ENCODE measurements at regions not wholly inside any gene's neighbourhood (a gene's known extent, or its start where the extent isn't known, plus 50 kb on each side); places are given as distances from the start of the nearest gene placed in this dataset.

DNA sequence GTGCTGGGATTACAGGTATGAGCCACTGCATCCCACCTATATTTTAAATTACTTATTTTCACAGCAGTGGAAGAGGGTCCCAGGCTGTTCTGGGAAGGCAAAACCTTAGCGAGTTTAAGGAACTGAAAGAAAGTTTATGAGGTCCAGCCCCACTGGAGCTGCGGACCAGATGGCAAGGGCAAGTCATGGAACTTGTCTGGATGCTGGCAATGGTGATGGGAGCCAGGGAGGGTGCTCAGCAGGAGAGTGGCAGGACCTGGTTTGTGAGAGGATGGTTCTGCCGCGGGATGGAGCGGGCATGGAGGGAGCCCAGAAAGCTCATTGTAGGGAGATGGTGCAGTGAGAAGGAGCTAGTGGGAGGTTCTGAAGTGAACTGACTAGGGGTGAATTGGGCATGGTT lies 50.6 kb upstream of the SLC45A1 start:
- FAIRE-seq (no peak), DNase-seq (ENCODE audit: extremely low spot score, insufficient read length, low read depth) (no peak)

DNA sequence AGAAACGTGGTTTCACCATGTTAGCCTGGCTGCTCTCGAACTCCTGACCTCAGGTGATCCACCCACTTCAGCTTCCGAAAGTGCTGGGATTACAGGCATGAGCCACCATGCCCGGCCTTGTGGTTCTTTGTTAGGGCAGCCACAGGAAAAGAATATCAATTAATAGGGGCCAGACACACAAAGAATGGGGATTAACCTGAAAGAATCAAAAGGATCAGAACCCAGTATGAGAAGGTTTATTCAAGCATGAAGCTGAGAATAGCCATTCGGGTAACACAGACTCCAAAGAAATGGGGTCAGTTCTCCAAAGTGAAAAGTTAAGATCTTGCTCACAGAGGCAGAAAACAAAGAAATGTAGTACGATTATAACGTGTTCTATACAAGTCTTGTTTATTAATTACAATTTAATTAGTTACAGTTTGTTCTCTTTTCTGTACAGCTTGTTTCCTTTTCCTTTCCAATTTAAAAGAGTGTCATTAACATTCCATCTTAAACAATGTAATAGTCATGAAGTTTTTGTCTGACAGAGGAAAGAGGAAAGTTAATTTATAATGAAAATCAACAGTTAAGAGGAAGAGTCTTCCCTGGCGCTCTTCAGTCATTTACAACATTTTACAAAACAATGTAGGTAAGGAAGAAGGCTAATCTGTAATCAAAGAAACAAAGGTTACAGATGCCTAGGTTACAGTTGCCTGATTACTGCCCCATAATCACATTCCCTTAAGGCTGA lies 51.3 kb upstream of the SLC45A1 start:
- no peak for DNase-seq (ENCODE audit: extremely low spot score, insufficient read length, low read depth)
- FAIRE-seq = peak; percentile 47

- no peak for DNase-seq (ENCODE audit: extremely low spot score, insufficient read length, low read depth)
- no peak for FAIRE-seq
Measured at GRCh38 chr1:8263791-8264190, 54.1 kb upstream of the SLC45A1 start.

- DNase-seq (ENCODE audit: extremely low spot score, insufficient read length, low read depth) (no peak), FAIRE-seq (no peak)
Measured at GRCh38 chr1:8261398-8261762, 56.5 kb upstream of the SLC45A1 start.

GRCh38 chr1:8259498-8260290 lies 58.2 kb upstream of the SLC45A1 start:
- DNase-seq (ENCODE audit: extremely low spot score, insufficient read length, low read depth) = no peak
- FAIRE-seq = no peak

GRCh38 chr1:8257621-8258020 lies 60.3 kb upstream of the SLC45A1 start:
- no peak for FAIRE-seq
- DNase-seq (ENCODE audit: extremely low spot score, insufficient read length, low read depth) = no peak

GRCh38 chr1:8256321-8256720 lies 61.6 kb upstream of the SLC45A1 start:
- DNase-seq (ENCODE audit: extremely low spot score, insufficient read length, low read depth) (no peak), FAIRE-seq (no peak)

GRCh38 chr1:8255712-8256111 lies 62.2 kb upstream of the SLC45A1 start:
- FAIRE-seq (no peak), DNase-seq (ENCODE audit: extremely low spot score, insufficient read length, low read depth) (no peak)

DNA sequence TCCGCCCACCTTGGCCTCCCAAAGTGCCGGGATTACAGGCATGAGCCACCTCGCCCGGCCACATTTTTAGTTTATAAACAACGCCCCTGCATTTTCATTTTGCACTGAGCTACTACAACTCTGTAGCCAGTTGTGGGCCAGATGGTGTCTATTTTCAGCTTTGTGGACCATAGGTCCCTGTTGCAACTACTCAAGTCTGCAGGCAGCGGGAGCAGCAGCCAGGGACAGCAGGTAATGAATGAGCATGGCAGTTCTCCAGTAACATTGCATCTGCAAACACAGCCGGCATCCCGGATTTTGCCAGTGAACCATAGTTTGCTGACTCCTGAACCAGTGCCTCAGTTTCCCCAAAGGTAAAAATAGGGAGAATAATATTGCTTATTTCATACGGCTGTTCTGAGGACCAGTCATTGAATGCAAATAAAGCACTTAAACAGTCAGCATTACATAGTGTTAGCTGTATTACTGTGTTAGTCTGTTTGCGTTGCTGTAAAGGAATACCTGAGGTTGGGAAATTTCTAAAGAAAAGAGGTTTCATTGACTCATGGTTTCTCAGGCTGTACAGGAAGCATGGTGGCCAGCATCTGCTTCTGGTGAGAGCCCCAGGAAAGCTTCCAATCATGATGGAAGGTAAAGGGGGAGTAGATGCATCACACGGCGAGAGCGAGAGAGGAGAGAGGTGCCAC lies 65.5 kb upstream of the SLC45A1 start:
- no peak for FAIRE-seq

DNA sequence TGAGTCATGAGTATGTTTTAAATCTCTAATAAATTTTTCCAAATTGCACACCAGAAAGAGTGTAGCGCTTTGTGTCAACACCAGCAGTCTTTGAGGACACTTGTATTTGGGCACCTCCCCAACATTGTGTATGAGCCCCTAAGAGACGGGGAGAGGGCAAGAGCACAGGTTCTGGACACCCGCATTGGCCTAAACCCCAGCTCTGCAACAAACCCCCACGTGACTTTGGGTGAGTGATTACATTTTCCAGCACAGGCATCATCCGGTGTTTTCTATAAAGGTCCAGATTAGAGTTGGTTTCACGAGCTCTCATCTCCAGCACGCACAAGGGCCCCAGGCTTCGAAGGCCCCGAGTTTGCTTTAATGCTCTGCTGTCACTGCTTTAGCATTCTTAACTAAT lies 66.3 kb upstream of the SLC45A1 start:
- FAIRE-seq = no peak
- no peak for DNase-seq (ENCODE audit: extremely low spot score, insufficient read length, low read depth)

More for the DNA sequence above, 65.5 kb upstream of the SLC45A1 start:
- DNase-seq (ENCODE audit: extremely low spot score, insufficient read length, low read depth) = no peak

- no peak for FAIRE-seq
Measured at GRCh38 chr1:8249838-8250237, 68.1 kb upstream of the SLC45A1 start.

DNA sequence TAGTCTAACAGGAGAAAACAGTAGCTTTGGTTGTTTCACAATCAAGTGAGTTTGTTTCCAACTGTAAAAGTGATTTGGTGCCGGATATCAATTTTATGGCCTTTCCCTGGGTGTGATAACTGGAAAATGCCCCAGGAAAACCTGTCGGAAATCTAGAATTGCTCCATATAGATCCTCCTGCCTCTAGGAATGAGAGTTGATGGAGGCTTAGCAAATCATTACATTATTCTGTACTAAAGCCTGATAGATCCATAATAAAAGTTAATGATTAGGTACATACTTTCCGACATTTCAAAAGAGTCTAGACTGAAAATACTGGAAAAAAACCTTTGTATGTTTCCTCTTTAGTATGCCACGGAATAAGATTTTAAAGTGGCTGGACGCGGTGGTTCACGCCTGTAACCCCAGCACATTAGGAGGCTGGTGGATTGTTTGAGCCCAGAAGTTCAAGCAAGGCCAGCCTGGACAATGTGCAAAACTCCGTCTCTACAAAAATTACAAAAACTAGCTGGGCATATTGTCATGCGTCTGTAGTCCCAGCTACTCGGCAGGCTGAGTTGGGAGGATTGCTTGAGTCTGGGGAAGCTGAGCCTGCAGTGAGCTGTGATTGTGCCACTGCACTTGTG lies 70.0 kb upstream of the SLC45A1 start:
- FAIRE-seq (no peak), DNase-seq (ENCODE audit: extremely low spot score, insufficient read length, low read depth) (no peak)

More at GRCh38 chr1:8249838-8250237, 68.1 kb upstream of the SLC45A1 start:
- DNase-seq (ENCODE audit: extremely low spot score, insufficient read length, low read depth) = no peak

GRCh38 chr1:8244304-8244703 lies 73.6 kb upstream of the SLC45A1 start:
- FAIRE-seq = no peak
- no peak for DNase-seq (ENCODE audit: extremely low spot score, insufficient read length, low read depth)

GRCh38 chr1:8242498-8242897 lies 75.4 kb upstream of the SLC45A1 start:
- DNase-seq (ENCODE audit: extremely low spot score, insufficient read length, low read depth) (no peak), FAIRE-seq (no peak)

GRCh38 chr1:8241417-8242014 lies 76.4 kb upstream of the SLC45A1 start:
- DNase-seq (ENCODE audit: extremely low spot score, insufficient read length, low read depth) = no peak
- no peak for FAIRE-seq

DNA sequence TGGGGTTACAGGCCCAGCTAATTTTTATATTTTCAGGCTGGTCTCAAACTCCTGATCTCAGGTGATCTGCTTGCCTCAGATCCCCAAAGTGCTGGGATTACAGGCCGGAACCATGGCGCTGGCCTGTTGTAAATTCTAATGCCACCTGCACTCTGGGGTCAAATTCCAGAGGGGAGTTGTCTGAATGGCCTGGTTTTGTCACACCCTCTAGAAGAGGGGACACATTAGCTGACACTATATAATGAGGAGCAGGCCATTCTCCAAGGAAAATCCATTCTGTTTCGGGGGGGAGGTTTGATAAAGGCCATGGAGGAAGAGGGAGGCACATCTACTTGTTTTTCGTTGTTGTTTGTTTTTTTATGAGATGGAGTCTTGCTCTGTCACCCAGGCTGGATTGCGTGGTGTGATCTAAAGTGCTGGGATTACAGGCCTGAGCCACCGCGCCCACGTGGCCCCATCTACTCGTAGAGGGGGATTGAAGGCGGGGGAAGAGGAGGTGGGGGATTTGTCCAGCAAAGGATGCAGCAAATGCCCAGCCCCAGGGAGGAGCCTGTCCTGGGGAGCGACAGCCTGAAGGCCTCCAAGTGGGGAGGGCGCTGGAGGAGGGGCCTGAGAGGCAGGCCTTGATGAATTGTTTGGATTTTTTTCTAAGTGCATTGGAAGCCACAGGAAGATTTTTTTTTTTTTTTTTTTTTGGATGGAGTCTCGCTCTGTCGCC lies 78.4 kb upstream of the SLC45A1 start:
- DNase-seq (ENCODE audit: extremely low spot score, insufficient read length, low read depth) = no peak
- no peak for FAIRE-seq

GRCh38 chr1:8239039-8239305 lies 78.9 kb upstream of the SLC45A1 start:
- no peak for DNase-seq (ENCODE audit: extremely low spot score, insufficient read length, low read depth)
- FAIRE-seq = no peak

DNA sequence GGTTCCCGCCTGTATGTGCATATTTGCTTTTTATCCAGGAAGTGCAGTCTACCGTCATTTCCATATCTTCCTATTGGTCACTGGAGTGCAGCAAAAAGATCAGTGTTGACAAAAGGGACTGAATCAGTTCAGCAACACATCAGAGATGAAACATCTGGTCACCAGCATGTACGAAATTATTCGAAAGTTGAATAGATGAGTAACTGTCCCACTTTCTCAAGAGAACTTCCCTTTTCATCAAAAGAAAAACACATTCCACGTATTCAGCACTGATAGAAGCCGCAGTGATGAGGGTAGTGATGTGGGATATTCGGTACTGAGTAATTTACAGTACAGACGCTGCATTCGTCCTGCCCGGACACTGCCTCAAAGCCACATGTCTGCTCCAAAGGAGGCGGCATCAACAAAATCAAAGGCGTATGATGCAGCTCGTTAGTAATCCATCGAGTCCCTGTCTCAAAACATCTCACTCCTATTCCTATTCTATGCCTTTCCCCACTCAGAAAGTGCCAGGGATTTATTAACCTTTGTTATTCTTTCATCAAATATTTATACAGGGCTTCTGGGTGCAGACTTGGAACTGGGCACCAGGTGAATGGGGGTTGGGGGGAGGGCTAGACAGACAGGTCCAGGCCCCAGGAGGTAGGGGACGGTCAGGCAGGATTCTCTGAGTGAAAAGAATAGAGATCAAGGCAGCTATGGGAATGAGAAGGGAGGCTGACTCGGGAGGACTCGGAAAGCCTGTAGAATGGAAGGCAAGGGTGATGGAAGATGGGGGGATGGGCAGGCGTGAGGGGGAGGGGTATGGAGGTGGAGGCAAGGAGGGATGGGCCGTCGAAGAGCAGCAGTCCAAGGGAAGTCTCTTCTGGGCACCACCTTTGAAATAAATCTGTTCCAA lies 79.5 kb upstream of the SLC45A1 start:
- FAIRE-seq (no peak), DNase-seq (ENCODE audit: extremely low spot score, insufficient read length, low read depth) (no peak)

Measured in GM18507 (cell line).